ENCODE measurements at regions not wholly inside any gene's neighbourhood (a gene's known extent, or its start where the extent isn't known, plus 50 kb on each side); places are given as distances from the start of the nearest gene placed in this dataset.

DNA sequence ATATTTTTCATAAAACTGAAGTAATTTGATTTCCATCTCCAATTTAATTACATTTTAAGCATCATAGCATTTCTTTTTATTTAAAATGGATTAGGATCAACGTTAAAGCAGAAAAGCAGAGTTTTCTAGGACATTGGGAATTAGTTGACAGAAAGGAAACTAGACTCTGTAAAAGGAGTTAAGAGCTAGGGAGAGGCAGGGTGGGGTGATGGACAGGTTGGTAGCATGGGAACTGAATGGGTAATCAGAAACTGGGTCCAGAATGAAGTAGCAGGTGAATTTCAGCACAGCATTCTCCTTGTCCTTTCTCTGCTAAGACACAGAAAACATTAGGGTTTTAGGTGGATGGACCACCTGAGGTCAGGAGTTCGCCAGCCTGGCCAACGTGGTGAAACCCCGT lies 97.6 kb downstream of the ANAPC4 start:
- Histone ChIP-seq H3K36me3 (ENCODE audit: control insufficient read depth, insufficient read depth, low read length) (no peaks in the 10 kb centered on the region), H3K4me1 (ENCODE audit: control insufficient read depth, insufficient read depth, low read length) (no peaks in the 10 kb centered on the region), H3K27me3 (ENCODE audit: control insufficient read depth, insufficient read depth, low read length) (no peaks in the 10 kb centered on the region), H3K9me3 (replicated peaks; ENCODE audit: control insufficient read depth, low read depth, low read length) (peaks cover 4% of the 10 kb centered on the region), H3K4me3 (ENCODE audit: low read length) (no peak overlapping the region), H3K27ac (ENCODE audit: low read length) (no peak overlapping the region)
- 43% methylated on average over 1 of the region's 4 CpGs for WGBS (ENCODE audit: insufficient coverage)
- DNase-seq = no peak

DNA sequence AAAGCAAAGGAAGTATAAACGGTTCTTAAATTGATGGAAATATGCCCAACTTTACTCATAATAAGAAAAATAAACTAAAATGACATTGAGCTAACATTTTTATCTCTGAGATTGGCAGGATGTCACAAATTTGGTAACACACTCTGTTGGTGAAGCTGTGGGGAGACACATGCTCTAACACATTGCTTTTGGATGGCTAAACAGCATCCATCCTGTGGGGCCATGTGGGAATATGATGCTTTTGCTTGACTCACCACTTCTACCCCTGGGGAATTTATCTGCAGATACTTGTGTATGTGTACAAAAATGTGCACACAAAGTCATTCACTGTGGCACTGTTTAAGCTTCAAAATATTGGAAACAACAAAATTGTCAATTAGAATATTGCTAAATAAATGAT lies 100.2 kb downstream of the ANAPC4 start:
- no peak for DNase-seq
- Histone ChIP-seq H3K36me3 (ENCODE audit: control insufficient read depth, insufficient read depth, low read length) (no peaks in the 10 kb centered on the region), H3K4me3 (ENCODE audit: low read length) (no peak overlapping the region), H3K27ac (ENCODE audit: low read length) (no peak overlapping the region), H3K27me3 (ENCODE audit: control insufficient read depth, insufficient read depth, low read length) (no peaks in the 10 kb centered on the region), H3K9me3 (replicated peaks; ENCODE audit: control insufficient read depth, low read depth, low read length) (no peaks in the 10 kb centered on the region), H3K4me1 (ENCODE audit: control insufficient read depth, insufficient read depth, low read length) (no peaks in the 10 kb centered on the region)
- WGBS (ENCODE audit: insufficient coverage) = no CpG with 5 or more reads among the region's 1 CpG

DNA sequence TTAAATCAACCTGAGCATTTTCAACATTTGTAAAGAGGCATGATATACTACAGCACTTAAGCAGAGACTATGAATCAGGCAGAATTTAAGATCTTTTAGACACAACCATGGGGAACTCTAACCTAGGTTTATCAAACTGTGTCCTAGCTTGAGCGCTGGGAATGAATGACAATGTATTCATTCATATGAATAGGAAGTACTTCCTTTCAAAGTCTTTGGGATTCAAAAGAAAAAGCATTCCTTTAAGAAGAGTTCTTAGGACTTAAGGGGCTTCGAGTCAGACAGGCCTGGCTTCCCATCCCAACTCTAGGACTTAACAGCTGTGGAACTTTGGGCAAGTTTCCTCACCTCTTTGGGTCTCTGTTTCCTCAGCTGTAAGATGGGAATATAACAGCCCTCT lies 104.6 kb downstream of the ANAPC4 start:
- Histone ChIP-seq H3K36me3 (ENCODE audit: control insufficient read depth, insufficient read depth, low read length) (no peaks in the 10 kb centered on the region), H3K9me3 (replicated peaks; ENCODE audit: control insufficient read depth, low read depth, low read length) (no peaks in the 10 kb centered on the region), H3K27me3 (ENCODE audit: control insufficient read depth, insufficient read depth, low read length) (no peaks in the 10 kb centered on the region), H3K4me1 (ENCODE audit: control insufficient read depth, insufficient read depth, low read length) (no peaks in the 10 kb centered on the region), H3K27ac (ENCODE audit: low read length) (no peak overlapping the region), H3K4me3 (ENCODE audit: low read length) (no peak overlapping the region)
- no CpG with 5 or more reads among the region's 2 CpGs for WGBS (ENCODE audit: insufficient coverage)
- no peak for DNase-seq

DNA sequence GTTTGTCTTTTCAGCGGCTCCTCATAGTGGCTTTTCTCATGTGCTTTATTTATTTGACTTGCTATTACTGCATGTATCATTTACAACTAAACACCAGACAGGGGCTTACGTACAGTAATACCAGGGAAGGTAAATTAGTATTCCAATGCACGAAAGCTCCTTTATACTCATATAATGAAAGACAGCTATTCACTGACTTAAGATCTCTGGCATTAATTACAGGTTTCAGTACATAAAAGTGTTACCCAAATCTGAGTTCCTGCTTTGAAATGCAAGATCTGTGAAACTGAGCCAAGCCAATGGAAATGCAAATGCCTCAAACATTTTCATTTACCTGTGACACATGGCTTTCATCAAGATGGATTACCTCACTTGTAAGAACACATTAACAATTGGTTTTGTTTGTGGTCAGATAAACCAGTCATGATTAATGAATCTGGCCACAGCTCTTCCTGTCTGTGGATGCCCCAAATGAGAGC lies 107.2 kb downstream of the ANAPC4 start:
- Histone ChIP-seq H3K27me3 (ENCODE audit: control insufficient read depth, insufficient read depth, low read length) (no peaks in the 10 kb centered on the region), H3K4me3 (ENCODE audit: low read length) (no peak overlapping the region), H3K27ac (ENCODE audit: low read length) (no peak overlapping the region), H3K36me3 (ENCODE audit: control insufficient read depth, insufficient read depth, low read length) (no peaks in the 10 kb centered on the region), H3K9me3 (replicated peaks; ENCODE audit: control insufficient read depth, low read depth, low read length) (peaks cover 4% of the 10 kb centered on the region), H3K4me1 (ENCODE audit: control insufficient read depth, insufficient read depth, low read length) (no peaks in the 10 kb centered on the region)
- DNase-seq = no peak
- no CpG with 5 or more reads among the region's 3 CpGs for WGBS (ENCODE audit: insufficient coverage)

DNA sequence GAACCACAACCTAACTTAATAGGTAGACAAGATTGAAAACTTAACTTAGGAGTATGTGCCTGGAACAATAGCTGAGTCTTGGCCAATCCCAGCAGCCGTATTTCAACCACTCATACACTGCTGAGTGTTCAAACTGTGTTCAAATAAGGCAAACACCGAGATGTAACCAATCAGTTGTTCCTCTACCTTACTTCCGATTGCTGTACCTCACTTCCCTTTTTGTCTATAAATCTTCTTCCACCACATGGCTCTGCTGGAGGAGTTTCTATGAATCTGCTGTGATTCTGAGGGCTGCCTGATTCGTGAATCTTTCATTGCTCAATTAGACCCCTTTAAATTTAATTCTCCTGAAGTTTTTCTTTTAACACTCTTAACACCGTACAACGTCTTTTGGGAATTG lies 108.0 kb downstream of the ANAPC4 start:
- Histone ChIP-seq H3K27ac (ENCODE audit: low read length) (no peak overlapping the region), H3K4me3 (ENCODE audit: low read length) (no peak overlapping the region), H3K9me3 (replicated peaks; ENCODE audit: control insufficient read depth, low read depth, low read length) (peaks cover 4% of the 10 kb centered on the region), H3K36me3 (ENCODE audit: control insufficient read depth, insufficient read depth, low read length) (no peaks in the 10 kb centered on the region), H3K27me3 (ENCODE audit: control insufficient read depth, insufficient read depth, low read length) (no peaks in the 10 kb centered on the region), H3K4me1 (ENCODE audit: control insufficient read depth, insufficient read depth, low read length) (no peaks in the 10 kb centered on the region)
- WGBS (ENCODE audit: insufficient coverage) = 50% methylated on average over 1 of the region's 6 CpGs
- no peak for DNase-seq

DNA sequence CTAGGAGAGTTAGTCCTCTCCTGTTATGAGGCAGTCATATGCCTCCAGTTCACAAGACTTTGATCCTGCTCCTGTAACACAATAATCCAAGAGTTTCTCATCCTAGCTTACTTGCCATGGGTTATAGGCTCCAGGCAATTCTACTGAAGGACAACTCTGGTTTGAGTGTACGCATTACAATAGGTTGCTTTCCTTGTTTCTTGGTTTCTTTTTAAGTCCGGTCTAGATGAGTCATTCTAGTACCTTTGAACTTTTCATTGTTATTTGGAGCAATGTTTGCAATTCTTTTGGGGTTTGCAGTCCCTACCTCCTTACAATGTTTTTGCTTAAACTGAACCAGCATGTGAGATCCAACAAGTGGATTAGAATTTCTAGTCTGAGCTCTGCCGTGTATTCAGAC lies 109.1 kb downstream of the ANAPC4 start:
- no peak overlapping the region for H3K4me3 ChIP-seq (ENCODE audit: low read length)
- WGBS (ENCODE audit: insufficient coverage) = no CpG with 5 or more reads among the region's 3 CpGs
- H3K9me3 ChIP-seq (replicated peaks; ENCODE audit: control insufficient read depth, low read depth, low read length) = peaks cover 4% of the 10 kb centered on the region
- DNase-seq = no peak
- no peaks in the 10 kb centered on the region for H3K36me3 ChIP-seq (ENCODE audit: control insufficient read depth, insufficient read depth, low read length)
- no peaks in the 10 kb centered on the region for H3K4me1 ChIP-seq (ENCODE audit: control insufficient read depth, insufficient read depth, low read length)
- H3K27me3 ChIP-seq (ENCODE audit: control insufficient read depth, insufficient read depth, low read length) = no peaks in the 10 kb centered on the region
- no peak overlapping the region for H3K27ac ChIP-seq (ENCODE audit: low read length)

DNA sequence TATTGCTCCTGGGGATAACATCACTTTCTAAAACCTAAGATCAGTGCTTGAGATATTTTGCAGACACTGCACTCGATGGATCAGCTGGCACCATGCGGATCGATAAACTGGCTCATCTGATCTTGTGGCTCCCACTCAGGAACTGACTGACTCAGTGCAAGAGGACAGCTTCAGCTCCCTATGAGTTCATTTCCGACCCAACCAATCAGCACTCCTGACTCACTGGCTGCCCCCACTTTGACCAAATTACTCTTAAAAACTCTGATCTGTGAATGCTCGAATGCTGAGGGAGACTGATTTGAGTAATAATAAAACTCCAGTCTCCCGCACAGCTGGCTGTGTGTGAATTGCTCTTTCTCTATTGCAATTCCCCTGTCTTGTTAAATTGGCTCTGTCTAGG lies 110.1 kb downstream of the ANAPC4 start:
- H3K9me3 ChIP-seq (replicated peaks; ENCODE audit: control insufficient read depth, low read depth, low read length) = peaks cover 4% of the 10 kb centered on the region
- H3K27ac ChIP-seq (ENCODE audit: low read length) = no peak overlapping the region
- no peaks in the 10 kb centered on the region for H3K27me3 ChIP-seq (ENCODE audit: control insufficient read depth, insufficient read depth, low read length)
- H3K4me1 ChIP-seq (ENCODE audit: control insufficient read depth, insufficient read depth, low read length) = no peaks in the 10 kb centered on the region
- H3K4me3 ChIP-seq (ENCODE audit: low read length) = no peak overlapping the region
- DNase-seq = no peak
- no peaks in the 10 kb centered on the region for H3K36me3 ChIP-seq (ENCODE audit: control insufficient read depth, insufficient read depth, low read length)
- 89% methylated on average over 4 of the region's 6 CpGs for WGBS (ENCODE audit: insufficient coverage)

DNA sequence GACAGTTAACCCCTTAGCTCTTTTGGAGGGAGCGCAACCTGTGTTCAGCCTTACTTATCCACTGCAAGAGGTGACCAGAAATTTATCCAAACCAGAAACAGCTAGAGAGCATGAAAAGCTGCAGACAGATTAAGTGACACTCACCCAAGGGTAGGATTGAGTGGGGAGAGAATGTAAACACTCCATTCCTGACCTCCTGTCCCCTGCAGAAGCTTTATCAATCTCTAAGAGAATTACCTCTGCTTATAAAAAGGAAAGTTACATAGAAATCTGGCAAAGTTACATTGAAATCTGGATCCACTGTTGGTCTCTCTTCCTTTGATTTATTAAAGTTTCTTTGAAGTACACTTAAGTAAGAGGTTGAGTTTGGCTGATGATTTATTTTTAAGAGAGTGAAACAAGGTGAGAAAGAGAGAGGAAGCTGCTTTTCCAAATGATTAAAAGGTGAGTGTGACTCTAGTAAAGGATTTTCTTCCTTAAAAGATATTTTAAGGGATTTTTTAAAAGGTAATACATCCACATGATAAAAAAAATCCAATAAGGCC lies 112.3 kb downstream of the ANAPC4 start:
- H3K27ac ChIP-seq (ENCODE audit: low read length) = no peak overlapping the region
- WGBS (ENCODE audit: insufficient coverage) = no CpG with 5 or more reads among the region's 1 CpG

DNA sequence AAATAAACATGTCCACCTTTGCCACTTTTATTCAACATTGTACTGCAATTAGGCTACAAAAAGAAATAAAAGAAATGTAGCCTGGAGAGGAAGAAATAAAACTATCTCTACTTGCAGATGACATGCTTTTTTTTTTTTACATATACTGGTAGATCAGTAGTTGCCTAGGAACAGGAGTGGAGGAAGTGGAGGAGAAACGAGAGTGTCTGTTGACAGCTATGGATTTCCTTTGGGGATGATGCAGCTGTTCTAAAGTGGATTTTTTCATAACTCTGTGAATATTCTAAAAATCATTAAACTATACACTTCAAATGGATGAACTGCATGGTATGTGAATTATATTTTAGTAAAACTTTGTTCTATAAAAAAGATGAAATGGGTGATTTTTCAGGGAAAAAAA lies 116.4 kb downstream of the ANAPC4 start:
- Histone ChIP-seq H3K4me3 (ENCODE audit: low read length) (no peak overlapping the region), H3K36me3 (ENCODE audit: control insufficient read depth, insufficient read depth, low read length) (no peaks in the 10 kb centered on the region), H3K27ac (ENCODE audit: low read length) (no peak overlapping the region), H3K27me3 (ENCODE audit: control insufficient read depth, insufficient read depth, low read length) (no peaks in the 10 kb centered on the region), H3K4me1 (ENCODE audit: control insufficient read depth, insufficient read depth, low read length) (no peaks in the 10 kb centered on the region), H3K9me3 (replicated peaks; ENCODE audit: control insufficient read depth, low read depth, low read length) (no peaks in the 10 kb centered on the region)
- peak; percentile 51 for DNase-seq
- WGBS (ENCODE audit: insufficient coverage) = no CpG with 5 or more reads among the region's 1 CpG

More for the DNA sequence above, 112.3 kb downstream of the ANAPC4 start:
- peaks cover 4% of the 10 kb centered on the region for H3K9me3 ChIP-seq (replicated peaks; ENCODE audit: control insufficient read depth, low read depth, low read length)
- no peaks in the 10 kb centered on the region for H3K4me1 ChIP-seq (ENCODE audit: control insufficient read depth, insufficient read depth, low read length)
- no peak overlapping the region for H3K4me3 ChIP-seq (ENCODE audit: low read length)
- no peaks in the 10 kb centered on the region for H3K36me3 ChIP-seq (ENCODE audit: control insufficient read depth, insufficient read depth, low read length)
- no peak for DNase-seq
- no peaks in the 10 kb centered on the region for H3K27me3 ChIP-seq (ENCODE audit: control insufficient read depth, insufficient read depth, low read length)

DNA sequence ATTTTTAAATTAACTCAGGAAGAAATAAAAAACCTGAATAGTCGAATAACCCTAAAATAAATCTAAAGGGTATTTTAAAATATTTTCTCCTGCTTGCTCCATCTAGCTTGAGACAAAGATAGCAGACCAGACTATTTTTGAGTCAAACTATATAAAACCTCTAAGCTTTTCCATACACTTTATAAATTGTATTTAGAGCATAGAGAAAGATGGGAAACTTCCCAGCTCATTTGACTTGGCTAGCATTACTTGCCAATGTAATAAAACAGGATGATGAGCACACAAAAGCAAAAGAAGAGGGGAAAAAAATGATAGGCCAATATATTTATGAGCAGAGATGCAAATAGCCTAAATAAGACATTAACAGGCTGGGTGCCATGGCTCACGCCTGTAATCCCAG lies 117.1 kb downstream of the ANAPC4 start:
- peak; percentile 66 for DNase-seq
- Histone ChIP-seq H3K27ac (ENCODE audit: low read length) (no peak overlapping the region), H3K27me3 (ENCODE audit: control insufficient read depth, insufficient read depth, low read length) (no peaks in the 10 kb centered on the region), H3K36me3 (ENCODE audit: control insufficient read depth, insufficient read depth, low read length) (no peaks in the 10 kb centered on the region), H3K4me1 (ENCODE audit: control insufficient read depth, insufficient read depth, low read length) (no peaks in the 10 kb centered on the region), H3K4me3 (ENCODE audit: low read length) (no peak overlapping the region), H3K9me3 (replicated peaks; ENCODE audit: control insufficient read depth, low read depth, low read length) (no peaks in the 10 kb centered on the region)
- WGBS (ENCODE audit: insufficient coverage) = no CpG with 5 or more reads among the region's 2 CpGs

Data from muscle of leg (tissue), 3 donors.